SK-N-SH (cell line): ENCODE measurements at regions not wholly inside any gene's neighbourhood (a gene's known extent, or its start where the extent isn't known, plus 50 kb on each side); places are given as distances from the start of the nearest gene placed in this dataset.

Source experiments
- CTCF ChIA-PET: fragments of 300-600, 350-600 bp; formaldehyde crosslinking; extraction: SDS; loops from one replicate; lab custom pipeline; 2021; lab: Yijun Ruan, JAX
- POLR2A ChIA-PET: fragments of 350-600 bp; sonication (Branson Sonifier 250); formaldehyde crosslinking; extraction: SDS; loops from one replicate; lab custom pipeline; 2020; ENCODE audit warnings: antibody characterized with exemption, inconsistent platforms; lab: Yijun Ruan, JAX
- DNase-seq: peaks from one replicate; pipeline ENCODE4 v3.0.0; 2012
- H2AFZ ChIP-seq: fragments of 200-600 bp; sonication (generic); 2 replicates; pipeline ENCODE4 v1.8.1; 2016; ENCODE audit warnings: antibody characterized with exemption, mild to moderate bottlenecking, low read depth
- H3F3A ChIP-seq: fragments of 200-600 bp; sonication (generic); replicated peaks from 2 replicates; pipeline ENCODE3; 2016; ENCODE audit warnings: antibody characterized with exemption, mild to moderate bottlenecking; ENCODE audit not compliant: insufficient read depth
- H3K27ac ChIP-seq, 2 experiments: fragments of 200-500 bp in 1 of 2; fragments of 200-600 bp in 1 of 2; sonication (Bioruptor generic) in 1 of 2; sonication (generic), shearing (Covaris generic) in 1 of 2; 2 replicates each; pipeline versions ENCODE4 v1.5.1 to v1.6.1; 2014 to 2016; ENCODE audit warnings: low read depth in 2 of 2, inconsistent platforms in 1 of 2, low read length in 1 of 2, mild to moderate bottlenecking in 1 of 2, mixed read lengths in 1 of 2
- H3K27me3 ChIP-seq: fragments of 200-600 bp; sonication (generic), shearing (Covaris generic); 2 replicates; pipeline ENCODE4 v1.6.1; 2016; ENCODE audit warnings: mixed run types; ENCODE audit not compliant: insufficient read depth
- H3K36me3 ChIP-seq, 2 experiments: fragments of 200-500 bp in 1 of 2; fragments of 200-600 bp in 1 of 2; sonication (Bioruptor generic) in 1 of 2; sonication (generic) in 1 of 2; replicated peaks in 1 of 2; 2 replicates each; pipeline versions ENCODE3 to v1.5.1; 2014 to 2016; ENCODE audit warnings: low read length in 1 of 2, mild to moderate bottlenecking in 1 of 2; ENCODE audit not compliant: insufficient read depth in 2 of 2, control insufficient read depth in 1 of 2
- H3K4me1 ChIP-seq, 2 experiments: fragments of 200-500 bp in 1 of 2; fragments of 200-600 bp in 1 of 2; sonication (Bioruptor generic) in 1 of 2; sonication (generic), shearing (Covaris generic) in 1 of 2; 2 replicates each; pipeline versions ENCODE4 v1.5.1 to v1.6.1; 2014 to 2016; ENCODE audit warnings: low read depth in 1 of 2, low read length in 1 of 2, mixed run types in 1 of 2; ENCODE audit not compliant: insufficient read depth in 2 of 2, control insufficient read depth in 1 of 2
- H3K4me2 ChIP-seq: fragments of 200-600 bp; sonication (generic), shearing (Covaris generic); 2 replicates; pipeline ENCODE4 v1.6.1; 2017; ENCODE audit warnings: mixed run types
- H3K4me3 ChIP-seq, 2 experiments: fragments of 200-500 bp in 1 of 2; fragments of 200-600 bp in 1 of 2; sonication (Bioruptor generic) in 1 of 2; sonication (generic), shearing (Covaris generic) in 1 of 2; 2 replicates each; pipeline versions ENCODE4 v1.5.1 to v1.8.1; 2014 to 2016; ENCODE audit warnings: low read depth in 2 of 2, inconsistent platforms in 1 of 2, low read length in 1 of 2, mild to moderate bottlenecking in 1 of 2, mixed read lengths in 1 of 2, moderate library complexity in 1 of 2
- H3K79me2 ChIP-seq: fragments of 200-600 bp; sonication (generic); 2 replicates; pipeline ENCODE4 v1.8.1; 2017; ENCODE audit warnings: mild to moderate bottlenecking; ENCODE audit not compliant: insufficient read depth
- H3K9ac ChIP-seq: fragments of 200-600 bp; sonication (generic); 2 replicates; pipeline ENCODE4 v1.6.1; 2017; ENCODE audit warnings: mixed run types
- H3K9me2 ChIP-seq: fragments of 200-600 bp; sonication (generic); 2 replicates; pipeline ENCODE4 v1.6.1; 2017; ENCODE audit warnings: mixed run types
- H3K9me3 ChIP-seq: fragments of 200-600 bp; sonication (generic); 2 replicates; pipeline ENCODE4 v1.6.1; 2017; ENCODE audit warnings: mixed run types, mild to moderate bottlenecking, moderate library complexity
- H4K20me1 ChIP-seq: fragments of 200-600 bp; sonication (generic); 2 replicates; pipeline ENCODE4 v1.6.1; 2017; ENCODE audit warnings: mild to moderate bottlenecking, mixed run types; ENCODE audit not compliant: insufficient read depth
- CHD2 ChIP-seq: fragments of 150-350 bp; IDR thresholded peaks from 2 replicates; pipeline ENCODE4 v1.6.1; 2018; ENCODE audit warnings: low read length; ENCODE audit not compliant: partially characterized antibody
- EP300 ChIP-seq, 2 experiments: IDR thresholded peaks; 2 replicates each; pipeline versions ENCODE4 v1.4.0 to v1.6.1; 2012; ENCODE audit warnings: borderline replicate concordance in 1 of 2, low read depth in 1 of 2, low read length in 1 of 2
- EZH2phosphoT487 ChIP-seq: fragments of 200-600 bp; sonication (generic); IDR thresholded peaks from 2 replicates; pipeline ENCODE4 v1.6.1; 2017; ENCODE audit warnings: low read depth, mixed run types, mild to moderate bottlenecking, antibody characterized with exemption, moderate library complexity, borderline replicate concordance
- FOSL2 ChIP-seq: IDR thresholded peaks from 2 replicates; pipeline ENCODE4 v1.4.0; 2012; ENCODE audit warnings: low read depth, mild to moderate bottlenecking, moderate library complexity, borderline replicate concordance
- FOXJ3 ChIP-seq: sonication (generic); formaldehyde crosslinking; IDR thresholded peaks from 2 replicates; pipeline ENCODE4 v1.5.1; 2020; ENCODE audit warnings: mild to moderate bottlenecking, missing genetic modification reagents
- FOXM1 ChIP-seq: IDR thresholded peaks from 2 replicates; pipeline ENCODE4 v1.4.0; 2012; ENCODE audit warnings: low read depth, mild to moderate bottlenecking
- GATA2 ChIP-seq: sonication (generic); formaldehyde crosslinking; IDR thresholded peaks from 2 replicates; pipeline ENCODE4 v1.5.0; 2020; ENCODE audit warnings: mild to moderate bottlenecking, missing genetic modification reagents
- NFIC ChIP-seq: IDR thresholded peaks from 2 replicates; pipeline ENCODE4 v1.4.0; 2012; ENCODE audit warnings: borderline replicate concordance
- NRF1 ChIP-seq: IDR thresholded peaks from 2 replicates; pipeline ENCODE4 v1.6.1; 2012; ENCODE audit warnings: low read depth, mild to moderate bottlenecking, low read length
- PBX3 ChIP-seq: IDR thresholded peaks from 2 replicates; pipeline ENCODE4; 2012
- RFX5 ChIP-seq: IDR thresholded peaks from 2 replicates; pipeline ENCODE4 v1.6.1; 2012; ENCODE audit warnings: mild to moderate bottlenecking, improper control_type of control experiment, low read length
- TAF1 ChIP-seq: IDR thresholded peaks from 2 replicates; pipeline ENCODE4 v1.6.1; 2012; ENCODE audit warnings: low read depth, mild to moderate bottlenecking, low read length, moderate library complexity, borderline replicate concordance
- TCF12 ChIP-seq: IDR thresholded peaks from 2 replicates; pipeline ENCODE4 v1.4.0; 2012
- USF2 ChIP-seq: fragments of 150-350 bp; IDR thresholded peaks from 2 replicates; pipeline ENCODE4 v1.6.1; 2017; ENCODE audit warnings: antibody characterized with exemption, low read length, low read depth, borderline replicate concordance
- WGBS: methylation state at CpG from one replicate; pipeline ENCODE4 v1.1.6; 2017; ENCODE audit warnings: low lambda C conversion rate; 5-methylcytosine and 5-hydroxymethylcytosine counted together

- DNase-seq = no peak
- Histone ChIP-seq H3K4me1 (no peaks in the 10 kb centered on the region), H3K79me2 (no peaks in the 10 kb centered on the region), H2AFZ (no peak overlapping the region)
- CTCF ChIA-PET = no interaction called here
- no peak for TF ChIP-seq EP300 (IDR thresholded peaks at IDR 0.05; ENCODE audit: borderline replicate concordance in 1 of 2, low read depth in 1 of 2, low read length in 1 of 2)
- no peak for TF ChIP-seq NFIC
- TF ChIP-seq FOXJ3 (CRISPR knock-in tag) = no peak
- no peak for TF ChIP-seq TAF1
- no peak for TF ChIP-seq TCF12
- no peak for TF ChIP-seq NRF1
- no peak for TF ChIP-seq PBX3
- no peak for TF ChIP-seq FOSL2
- no peak for TF ChIP-seq RFX5
- no peak for TF ChIP-seq CHD2
- no peak for TF ChIP-seq FOXM1
- no peak for TF ChIP-seq GATA2 (CRISPR knock-in tag)
- TF ChIP-seq EZH2phosphoT487 = no peak
- no peak for TF ChIP-seq USF2
- TF ChIP-seq, all 33 proteins: peak for 0
- no peak overlapping the region for H3K27ac ChIP-seq
- no peaks in the 10 kb centered on the region for H4K20me1 ChIP-seq
- POLR2A ChIA-PET = no interaction called here
- H3K4me3 ChIP-seq = no peak overlapping the region
- peaks cover 29% of the 10 kb centered on the region; the same call in 1 of the 2 replicates for H3K27me3 ChIP-seq
- no peaks in the 10 kb centered on the region for H3F3A ChIP-seq
- H3K9ac ChIP-seq = no peak overlapping the region
- H3K4me2 ChIP-seq = no peak overlapping the region
- no peaks in the 10 kb centered on the region for H3K9me3 ChIP-seq
- WGBS = 23% methylated on average over 7 of the region's 7 CpGs
- no peaks in the 10 kb centered on the region for H3K9me2 ChIP-seq
- H3K36me3 ChIP-seq = no peaks in the 10 kb centered on the region
Observed at GRCh38 chr9:107597743-107598217, 108.2 kb upstream of the KLF4 start.

- CTCF ChIA-PET = no interaction called here
- Histone ChIP-seq H3K79me2 (no peaks in the 10 kb centered on the region), H3F3A (no peaks in the 10 kb centered on the region), H3K27ac (no peak overlapping the region), H3K36me3 (no peaks in the 10 kb centered on the region), H3K4me1 (no peaks in the 10 kb centered on the region), H3K4me2 (no peak overlapping the region), H3K4me3 (no peak overlapping the region), H3K9ac (no peak overlapping the region), H3K9me2 (no peaks in the 10 kb centered on the region), H4K20me1 (no peaks in the 10 kb centered on the region), H2AFZ (no peak overlapping the region), H3K27me3 (peaks cover 34% of the 10 kb centered on the region; the same call in 1 of the 2 replicates), H3K9me3 (no peaks in the 10 kb centered on the region)
- POLR2A ChIA-PET = no interaction called here
- no peak for TF ChIP-seq FOXJ3 (CRISPR knock-in tag)
- 15% methylated on average over 3 of the region's 3 CpGs for WGBS
- no peak for DNase-seq
Observed at GRCh38 chr9:107594908-107595530, 105.5 kb upstream of the KLF4 start.
